RWPE2 (cell line): ENCODE measurements at regions not wholly inside any gene's neighbourhood (a gene's known extent, or its start where the extent isn't known, plus 50 kb on each side); places are given as distances from the start of the nearest gene placed in this dataset.

Experiments
- ATAC-seq: fragments of 200-7000 bp; cut with Tn5 transposase; 3 replicates; pipeline ENCODE4 v1.9.1; 2021; ENCODE audit warnings: low read depth
- DNase-seq: peaks from one replicate; pipeline ENCODE4 v3.0.0-alpha.2; 2020; ENCODE audit warnings: low spot score
- H3K27ac ChIP-seq: fragments of 450-650 bp; 2 replicates; pipeline ENCODE4 v1.5.1; 2017; ENCODE audit warnings: mild to moderate bottlenecking; ENCODE audit not compliant: poor library complexity, severe bottlenecking
- H3K27me3 ChIP-seq: fragments of 250-450 bp; sonication (Bioruptor Pico); 2 replicates; pipeline ENCODE4 v1.5.1; 2021; ENCODE audit warnings: mild to moderate bottlenecking, moderate library complexity; ENCODE audit not compliant: insufficient read depth, poor library complexity, severe bottlenecking
- H3K36me3 ChIP-seq: fragments of 250-450 bp; sonication (Bioruptor Pico); 2 replicates; pipeline ENCODE4 v1.5.1; 2020; ENCODE audit warnings: low read depth, mild to moderate bottlenecking, moderate library complexity
- H3K4me1 ChIP-seq: fragments of 250-450 bp; sonication (Bioruptor Pico); 2 replicates; pipeline ENCODE4 v1.5.1; 2021; ENCODE audit warnings: mild to moderate bottlenecking, moderate library complexity; ENCODE audit not compliant: insufficient read depth, poor library complexity, severe bottlenecking
- H3K4me3 ChIP-seq: fragments of 250-450 bp; sonication (Bioruptor Pico); 2 replicates; pipeline ENCODE4 v1.5.1; 2021; ENCODE audit warnings: mild to moderate bottlenecking, moderate library complexity; ENCODE audit not compliant: severe bottlenecking
- H3K9me3 ChIP-seq: fragments of 250-450 bp; sonication (Bioruptor Pico); 2 replicates; pipeline ENCODE4 v1.5.1; 2021; ENCODE audit warnings: mild to moderate bottlenecking, moderate library complexity; ENCODE audit not compliant: severe bottlenecking
- TF ChIP-seq, protein P1 (sequence below): fragments of 450-650 bp; IDR thresholded peaks from one replicate; pipeline ENCODE4 v1.5.1; 2017; ENCODE audit warnings: mild to moderate bottlenecking, moderate library complexity; ENCODE audit not compliant: poor library complexity, severe bottlenecking

DNA sequence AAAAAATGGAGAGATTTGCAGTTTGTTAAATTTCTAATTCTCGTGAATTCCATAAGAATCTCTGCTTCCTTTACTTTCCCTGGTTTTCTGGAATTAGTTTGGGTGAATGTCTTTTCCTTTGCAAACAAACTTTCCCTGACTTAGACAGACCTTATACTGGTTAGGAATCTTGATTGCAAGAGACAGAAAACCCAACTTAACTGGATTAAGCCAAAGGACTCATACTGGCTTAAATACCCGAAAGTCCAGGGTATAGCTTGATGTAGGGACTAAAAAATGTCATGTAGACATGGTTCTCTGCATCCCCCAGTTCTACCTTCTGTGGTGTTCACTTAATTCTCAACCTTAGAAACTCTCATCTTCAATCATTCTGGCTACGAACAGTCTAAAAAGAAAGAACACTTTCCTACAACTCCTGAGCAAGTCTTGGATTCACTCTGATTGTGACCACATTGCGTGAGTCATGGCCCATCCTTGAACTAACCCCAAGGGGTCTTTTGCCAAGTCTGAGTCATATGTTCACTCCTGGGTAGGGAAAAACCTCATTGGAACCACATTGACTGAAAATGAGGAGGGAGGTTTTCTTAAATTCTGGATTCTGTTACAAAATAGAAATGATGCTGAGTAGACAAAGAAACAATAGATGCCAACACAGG, 136.0 kb upstream of the DAZL start:
- DNase-seq (no peak), ATAC-seq (no peak)
- Histone ChIP-seq H3K36me3 (no peaks in the 10 kb centered on the region), H3K27me3 (no peaks in the 10 kb centered on the region), H3K4me1 (no peaks in the 10 kb centered on the region), H3K27ac (no peak overlapping the region), H3K4me3 (no peak overlapping the region), H3K9me3 (no peaks in the 10 kb centered on the region)
- TF ChIP-seq, protein P1, sequence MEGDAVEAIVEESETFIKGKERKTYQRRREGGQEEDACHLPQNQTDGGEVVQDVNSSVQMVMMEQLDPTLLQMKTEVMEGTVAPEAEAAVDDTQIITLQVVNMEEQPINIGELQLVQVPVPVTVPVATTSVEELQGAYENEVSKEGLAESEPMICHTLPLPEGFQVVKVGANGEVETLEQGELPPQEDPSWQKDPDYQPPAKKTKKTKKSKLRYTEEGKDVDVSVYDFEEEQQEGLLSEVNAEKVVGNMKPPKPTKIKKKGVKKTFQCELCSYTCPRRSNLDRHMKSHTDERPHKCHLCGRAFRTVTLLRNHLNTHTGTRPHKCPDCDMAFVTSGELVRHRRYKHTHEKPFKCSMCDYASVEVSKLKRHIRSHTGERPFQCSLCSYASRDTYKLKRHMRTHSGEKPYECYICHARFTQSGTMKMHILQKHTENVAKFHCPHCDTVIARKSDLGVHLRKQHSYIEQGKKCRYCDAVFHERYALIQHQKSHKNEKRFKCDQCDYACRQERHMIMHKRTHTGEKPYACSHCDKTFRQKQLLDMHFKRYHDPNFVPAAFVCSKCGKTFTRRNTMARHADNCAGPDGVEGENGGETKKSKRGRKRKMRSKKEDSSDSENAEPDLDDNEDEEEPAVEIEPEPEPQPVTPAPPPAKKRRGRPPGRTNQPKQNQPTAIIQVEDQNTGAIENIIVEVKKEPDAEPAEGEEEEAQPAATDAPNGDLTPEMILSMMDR, result no peak

DNA sequence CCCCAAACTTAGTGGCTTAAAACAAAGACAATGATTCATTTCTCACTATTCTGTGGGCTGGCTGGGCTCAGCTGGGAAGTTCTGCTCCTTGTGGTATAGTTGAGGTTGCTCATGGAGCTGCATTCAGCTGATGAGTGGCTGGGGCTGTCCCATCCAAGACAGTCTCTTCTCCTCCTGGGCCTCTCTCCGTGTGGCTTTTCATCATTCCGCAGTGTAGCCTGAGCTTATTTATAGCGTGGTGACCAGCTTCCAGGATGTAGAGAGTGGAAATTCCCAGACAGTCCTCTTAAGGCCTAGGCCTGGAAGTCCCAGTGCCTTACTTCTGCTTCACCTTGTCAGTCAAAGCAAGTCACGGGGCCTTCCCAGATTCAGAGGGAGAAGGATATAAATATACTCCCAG, 136.7 kb upstream of the DAZL start:
- ATAC-seq, result no peak
- no peak for DNase-seq
- TF ChIP-seq, protein P1, result no peak
- Histone ChIP-seq H3K27ac (no peak overlapping the region), H3K9me3 (no peaks in the 10 kb centered on the region), H3K36me3 (no peaks in the 10 kb centered on the region), H3K27me3 (no peaks in the 10 kb centered on the region), H3K4me3 (no peak overlapping the region), H3K4me1 (no peaks in the 10 kb centered on the region)

DNA sequence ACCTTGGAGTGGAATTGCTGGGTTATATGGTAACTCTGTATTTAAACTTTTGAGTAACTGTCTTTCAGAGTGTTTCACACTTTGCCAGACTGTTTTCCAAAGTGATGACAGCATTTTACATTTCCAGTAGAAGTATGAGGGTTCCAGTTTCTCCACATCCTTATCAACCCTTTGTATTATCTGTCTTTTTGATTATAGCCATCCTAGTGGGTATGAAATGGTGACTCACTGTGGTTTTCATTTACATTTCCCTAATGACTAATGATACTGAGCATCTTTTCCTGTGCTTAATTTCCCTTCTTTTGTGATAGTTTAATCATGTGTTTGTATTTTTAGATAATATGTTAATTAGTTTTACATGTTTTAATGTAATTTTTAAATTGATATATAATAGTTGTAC, 138.1 kb upstream of the DAZL start:
- Histone ChIP-seq H3K4me1 (no peaks in the 10 kb centered on the region), H3K27ac (no peak overlapping the region), H3K27me3 (no peaks in the 10 kb centered on the region), H3K9me3 (no peaks in the 10 kb centered on the region), H3K36me3 (no peaks in the 10 kb centered on the region), H3K4me3 (no peak overlapping the region)
- DNase-seq (no peak), ATAC-seq (peak; percentile 31; the same call in 1 of the 3 replicates)
- TF ChIP-seq, protein P1, result no peak

DNA sequence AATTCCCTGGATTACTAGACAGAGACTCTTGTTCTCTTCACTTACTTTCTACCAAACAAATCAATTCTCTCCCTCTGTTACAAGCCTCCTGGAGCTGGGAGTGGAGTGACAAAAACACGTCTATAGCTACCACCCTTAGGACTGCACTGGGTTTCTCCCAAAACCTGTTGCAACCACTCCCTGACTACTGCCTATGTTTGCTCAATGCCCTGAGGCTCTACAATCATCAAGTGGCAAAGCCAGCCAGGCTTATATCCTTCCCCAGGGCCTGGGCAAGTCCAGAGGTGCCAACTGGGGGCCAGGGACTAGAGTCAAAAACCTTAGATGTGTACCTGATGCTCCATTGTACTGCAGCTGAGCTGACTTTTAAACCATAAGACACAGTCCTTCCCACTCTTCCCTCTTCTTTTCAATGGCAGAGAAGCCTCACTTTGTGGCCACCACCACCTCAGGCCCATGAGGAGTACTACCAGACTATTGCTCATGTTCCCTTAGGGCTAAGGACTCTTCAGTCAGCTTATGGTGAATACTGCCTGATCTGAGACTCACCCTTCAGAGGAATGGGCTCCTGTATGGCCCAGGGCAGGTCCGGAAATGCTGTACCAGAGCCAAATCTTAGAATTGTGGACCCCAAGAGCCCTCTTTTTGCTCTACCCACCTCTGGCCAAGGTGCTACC, 125.4 kb upstream of the PLCL2 start:
- no peak overlapping the region for H3K27ac ChIP-seq
- H3K4me3 ChIP-seq, result no peak overlapping the region
- no peak for DNase-seq
- TF ChIP-seq, protein P1, result no peak
- H3K27me3 ChIP-seq, result no peaks in the 10 kb centered on the region
- ATAC-seq, result no peak; the same call in 2 of the 3 replicates
- no peaks in the 10 kb centered on the region for H3K36me3 ChIP-seq
- H3K9me3 ChIP-seq, result no peaks in the 10 kb centered on the region
- H3K4me1 ChIP-seq, result no peaks in the 10 kb centered on the region

DNA sequence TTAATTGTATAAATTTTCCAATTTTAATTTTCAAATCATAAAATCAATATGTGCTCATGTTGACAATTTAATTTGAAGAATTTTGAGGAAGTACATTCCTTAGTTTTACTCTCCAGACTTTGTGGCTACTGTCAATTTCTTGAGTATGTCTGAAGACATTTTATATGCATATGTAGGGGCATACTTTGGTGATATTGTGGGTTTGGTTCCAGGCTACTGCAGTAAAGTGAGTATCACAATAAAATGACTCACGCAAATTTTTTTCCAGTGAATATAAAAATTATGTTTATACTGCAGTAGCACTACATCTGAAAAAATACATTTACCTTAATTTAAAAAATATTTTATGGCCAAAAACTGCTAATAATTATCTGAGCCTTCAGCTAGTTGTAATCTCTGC, 123.2 kb upstream of the PLCL2 start:
- Histone ChIP-seq H3K27me3 (no peaks in the 10 kb centered on the region), H3K4me3 (no peak overlapping the region), H3K9me3 (no peaks in the 10 kb centered on the region), H3K4me1 (no peaks in the 10 kb centered on the region), H3K36me3 (no peaks in the 10 kb centered on the region), H3K27ac (no peak overlapping the region)
- no peak for ATAC-seq
- no peak for DNase-seq
- TF ChIP-seq, protein P1, result no peak
